ENCODE measurements at regions not wholly inside any gene's neighbourhood (a gene's known extent, or its start where the extent isn't known, plus 50 kb on each side); places are given as distances from the start of the nearest gene placed in this dataset.

- TF ChIP-seq, protein P1, sequence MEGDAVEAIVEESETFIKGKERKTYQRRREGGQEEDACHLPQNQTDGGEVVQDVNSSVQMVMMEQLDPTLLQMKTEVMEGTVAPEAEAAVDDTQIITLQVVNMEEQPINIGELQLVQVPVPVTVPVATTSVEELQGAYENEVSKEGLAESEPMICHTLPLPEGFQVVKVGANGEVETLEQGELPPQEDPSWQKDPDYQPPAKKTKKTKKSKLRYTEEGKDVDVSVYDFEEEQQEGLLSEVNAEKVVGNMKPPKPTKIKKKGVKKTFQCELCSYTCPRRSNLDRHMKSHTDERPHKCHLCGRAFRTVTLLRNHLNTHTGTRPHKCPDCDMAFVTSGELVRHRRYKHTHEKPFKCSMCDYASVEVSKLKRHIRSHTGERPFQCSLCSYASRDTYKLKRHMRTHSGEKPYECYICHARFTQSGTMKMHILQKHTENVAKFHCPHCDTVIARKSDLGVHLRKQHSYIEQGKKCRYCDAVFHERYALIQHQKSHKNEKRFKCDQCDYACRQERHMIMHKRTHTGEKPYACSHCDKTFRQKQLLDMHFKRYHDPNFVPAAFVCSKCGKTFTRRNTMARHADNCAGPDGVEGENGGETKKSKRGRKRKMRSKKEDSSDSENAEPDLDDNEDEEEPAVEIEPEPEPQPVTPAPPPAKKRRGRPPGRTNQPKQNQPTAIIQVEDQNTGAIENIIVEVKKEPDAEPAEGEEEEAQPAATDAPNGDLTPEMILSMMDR (IDR thresholded peaks at IDR 0.05): no peak
- no peak for TF ChIP-seq POLR2A (IDR thresholded peaks at IDR 0.05)
These were observed 372.1 kb upstream of the TMEFF2 start for GRCh38 chr2:192566863-192567262.
